ENCODE measurements at regions not wholly inside any gene's neighbourhood (a gene's known extent, or its start where the extent isn't known, plus 50 kb on each side); places are given as distances from the start of the nearest gene placed in this dataset.

GRCh38 chr13:80074143-80074752 lies 266.7 kb downstream of the SPRY2 start:
- no peak for TF ChIP-seq POLR2AphosphoS5 (IDR thresholded peaks at IDR 0.05; ENCODE audit: low read depth, low read length)
- TF ChIP-seq TAF1 (IDR thresholded peaks at IDR 0.05; ENCODE audit: borderline replicate concordance, insufficient read depth, low read length): no peak

Data from PFSK-1 (cell line).